ENCODE measurements at regions not wholly inside any gene's neighbourhood (a gene's known extent, or its start where the extent isn't known, plus 50 kb on each side); places are given as distances from the start of the nearest gene placed in this dataset.
"Not testable (repeated sequence)": the region's sequence is repeated elsewhere in the genome, so short reads cannot be mapped to it uniquely, and the experiment has no call there.

- DNase-seq (ENCODE audit: low spot score), result no peak
These were observed 342.3 kb upstream of the EPHA4 start for GRCh38 chr2:221914334-221914880.

DNA sequence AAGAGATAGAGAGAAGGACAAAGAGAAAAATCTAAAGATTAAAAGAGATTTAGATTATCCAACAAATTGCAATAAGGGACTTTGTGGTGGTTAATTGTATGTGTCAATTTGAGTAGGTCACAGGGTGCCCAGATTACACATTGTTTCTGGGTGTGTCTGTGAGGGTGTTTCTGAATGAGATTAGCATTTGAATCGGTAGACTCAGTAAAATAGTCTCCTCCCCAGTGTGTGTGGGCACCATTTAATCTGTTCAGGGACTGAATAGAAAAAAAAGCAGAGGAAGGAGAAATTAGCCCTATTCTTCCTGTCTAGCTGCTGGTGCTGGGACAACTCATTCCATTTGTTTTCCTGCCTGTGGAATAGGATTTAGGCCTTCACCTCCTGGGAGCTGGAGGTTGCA is 339.8 kb upstream of the EPHA4 start:
- DNase-seq (ENCODE audit: low spot score), result no peak

DNA sequence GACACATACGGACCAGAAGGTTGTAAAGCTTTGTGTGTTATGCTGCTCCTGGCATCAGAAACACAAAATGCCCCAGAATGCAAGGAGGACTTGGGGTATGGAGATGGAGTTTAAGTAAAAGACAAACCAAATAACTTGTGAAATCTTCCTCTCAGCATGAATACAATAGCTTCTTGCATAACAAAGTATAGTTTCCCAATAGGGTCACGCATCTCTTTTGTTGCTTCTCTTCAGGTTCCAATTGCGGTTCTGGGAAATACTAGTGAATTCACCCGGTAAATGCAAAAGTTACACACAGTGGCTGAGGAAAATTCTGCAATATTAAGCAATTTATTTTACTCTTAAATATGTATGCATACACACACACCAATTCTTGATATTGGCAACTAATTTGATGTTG is 339.2 kb upstream of the EPHA4 start:
- DNase-seq (ENCODE audit: low spot score), result no peak

- DNase-seq (ENCODE audit: low spot score), result no peak
These were observed 336.4 kb upstream of the EPHA4 start for GRCh38 chr2:221908518-221908917.

DNA sequence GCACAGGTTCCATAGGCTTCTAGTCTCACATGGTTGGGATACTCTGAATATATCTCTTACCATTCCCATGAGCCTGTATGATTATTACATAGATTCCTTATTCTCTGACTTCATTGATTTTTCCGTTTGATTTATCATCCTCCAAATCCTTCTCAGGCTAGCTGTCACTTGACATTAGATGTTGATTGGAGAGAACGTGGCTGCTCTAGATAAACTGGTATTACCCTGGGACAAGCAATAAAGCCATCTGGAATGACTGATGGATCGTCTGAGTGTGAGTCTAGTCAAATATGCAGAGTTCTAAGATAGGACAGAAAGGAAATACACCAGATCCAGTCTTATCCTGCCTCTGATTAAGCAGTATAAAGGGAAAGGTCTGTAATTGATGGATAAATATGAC is 325.6 kb upstream of the EPHA4 start:
- no peak for DNase-seq (ENCODE audit: low spot score)

- no peak for DNase-seq (ENCODE audit: low spot score)
These were observed 324.5 kb upstream of the EPHA4 start for GRCh38 chr2:221896505-221897151.

DNA sequence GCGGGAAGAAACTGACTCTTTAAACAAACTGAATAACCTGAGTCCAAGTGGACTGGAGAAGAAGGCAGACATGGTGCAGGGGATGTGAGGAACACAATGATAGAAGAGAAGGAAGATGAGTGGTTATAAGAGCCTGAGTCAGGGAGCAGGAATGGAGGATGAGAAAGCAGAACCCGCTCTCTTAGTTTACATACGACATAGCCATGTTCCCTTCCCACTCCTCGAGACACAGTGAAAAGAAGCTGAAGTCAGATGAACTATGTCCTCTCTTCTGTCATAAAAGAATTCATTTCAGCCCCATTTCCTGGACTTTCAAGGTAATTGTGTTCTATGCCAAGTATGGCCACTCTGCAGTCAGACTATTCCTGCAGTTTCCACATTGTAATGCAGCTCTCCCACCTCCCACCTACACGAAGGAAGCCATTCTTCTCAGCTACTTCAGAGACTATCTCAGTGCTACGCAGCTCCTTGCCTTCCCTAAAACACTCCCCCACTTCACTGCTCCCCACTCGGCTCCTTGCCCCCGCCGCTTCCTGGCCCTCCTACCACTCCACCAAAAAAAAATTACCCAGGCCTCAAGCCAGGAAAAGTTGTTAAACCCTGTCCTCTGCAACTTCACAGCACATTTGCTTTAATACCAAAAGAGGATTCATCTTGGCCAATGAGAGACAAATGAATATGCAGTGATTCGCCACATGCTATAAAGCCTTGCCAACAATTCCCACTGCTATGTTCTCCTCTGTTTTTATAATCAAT is 323.4 kb upstream of the EPHA4 start:
- DNase-seq (ENCODE audit: low spot score), result no peak

DNA sequence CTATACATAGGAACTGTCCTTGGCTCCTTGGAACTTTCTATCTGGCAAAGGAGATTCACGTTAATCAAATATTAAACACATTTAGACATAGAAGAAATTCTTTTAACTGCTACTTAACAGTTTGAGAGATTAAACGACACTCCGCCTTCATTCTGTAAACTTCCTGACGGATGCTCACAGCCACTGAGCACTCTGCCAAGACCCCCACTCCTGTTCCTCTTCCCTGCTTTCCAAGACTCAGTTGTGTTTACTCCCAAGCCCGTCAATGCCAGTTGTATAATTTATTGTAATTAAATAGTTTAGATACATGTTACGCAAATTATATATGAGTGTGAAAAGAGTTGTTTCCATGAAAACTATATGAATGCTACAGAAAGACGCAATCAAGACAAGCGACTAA is 321.4 kb upstream of the EPHA4 start:
- DNase-seq (ENCODE audit: low spot score), result no peak

DNA sequence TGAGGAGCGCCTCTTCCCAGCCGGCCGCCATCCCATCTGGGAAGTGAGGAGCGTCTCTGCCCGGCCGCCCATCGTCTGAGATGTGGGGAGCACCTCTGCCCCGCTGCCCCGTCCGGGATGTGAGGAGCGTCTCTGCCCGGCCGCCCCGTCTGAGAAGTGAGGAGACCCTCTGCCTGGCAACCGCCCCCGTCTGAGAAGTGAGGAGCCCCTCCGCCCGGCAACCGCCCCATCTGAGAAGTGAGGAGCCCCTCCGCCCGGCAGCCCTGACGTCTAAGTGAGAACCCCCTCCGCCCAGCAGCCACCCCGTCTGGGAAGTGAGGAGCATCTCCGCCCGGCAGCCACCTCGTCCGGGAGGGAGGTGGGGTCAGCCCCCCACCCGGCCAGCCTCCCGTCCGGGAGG is 319.9 kb upstream of the EPHA4 start:
- not testable (repeated sequence) for DNase-seq (ENCODE audit: low spot score)

DNA sequence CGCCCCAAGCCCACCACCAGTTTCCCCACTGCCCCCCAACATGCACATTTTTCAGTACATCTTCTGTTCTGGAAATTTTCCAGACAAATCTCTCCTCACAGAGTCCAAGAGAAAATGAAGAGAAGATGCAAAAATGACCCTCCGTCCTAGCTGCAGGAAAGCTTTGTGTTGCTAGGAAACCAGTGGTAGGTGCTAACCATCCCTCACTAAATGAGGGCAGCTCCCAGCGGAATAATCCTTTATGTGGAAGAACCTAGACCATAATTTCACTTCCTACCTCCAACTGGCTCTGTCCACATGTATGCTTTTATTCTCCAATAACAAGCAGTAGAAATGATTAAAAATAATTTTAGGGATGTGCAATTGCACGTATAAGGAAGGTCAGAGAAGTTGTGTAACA is 311.9 kb upstream of the EPHA4 start:
- DNase-seq (ENCODE audit: low spot score), result no peak

DNA sequence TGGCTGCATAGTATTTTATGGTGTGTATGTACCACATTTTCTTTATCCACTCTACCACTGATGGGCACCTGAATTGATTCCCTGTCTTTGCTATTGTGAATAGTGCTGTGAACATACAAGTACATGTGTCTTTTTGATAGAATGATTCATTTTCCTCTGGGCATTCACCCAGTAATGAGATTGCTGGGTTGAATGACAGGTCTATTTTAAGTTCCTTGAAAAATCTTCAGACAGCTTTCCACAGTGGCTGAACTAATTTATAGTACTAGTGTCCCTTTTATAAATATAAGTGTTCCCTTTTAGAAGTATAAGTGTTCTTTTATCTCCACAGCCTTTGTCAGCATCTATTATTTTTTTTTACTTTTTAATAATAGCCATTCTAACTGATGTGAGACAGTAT is 303.9 kb upstream of the EPHA4 start:
- no peak for DNase-seq (ENCODE audit: low spot score)

- no peak for DNase-seq (ENCODE audit: low spot score)
These were observed 302.3 kb upstream of the EPHA4 start for GRCh38 chr2:221874444-221874843.

DNA sequence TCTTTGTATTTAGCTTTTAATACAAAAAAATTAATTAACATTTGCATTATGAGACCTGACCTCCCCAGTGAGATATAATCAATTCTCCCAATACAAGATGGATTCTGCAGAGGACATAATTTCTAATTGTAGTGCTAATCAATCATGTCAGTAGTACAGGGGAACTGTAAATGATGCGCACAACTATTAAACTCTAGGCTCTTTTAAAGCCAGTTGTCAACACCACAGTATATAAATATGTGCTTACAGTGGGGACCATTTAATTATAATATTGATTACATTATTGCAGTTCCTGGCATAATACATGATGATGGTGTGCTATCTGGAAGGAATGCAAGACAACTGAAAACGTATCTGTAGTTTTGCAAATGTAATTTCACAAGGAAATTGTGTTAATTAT is 285.6 kb upstream of the EPHA4 start:
- no peak for DNase-seq (ENCODE audit: low spot score)

GRCh38 chr2:221853297-221853696 is 281.2 kb upstream of the EPHA4 start:
- DNase-seq (ENCODE audit: low spot score), result no peak

- DNase-seq (ENCODE audit: low spot score), result no peak
These were observed 279.5 kb upstream of the EPHA4 start for GRCh38 chr2:221851531-221852045.

DNA sequence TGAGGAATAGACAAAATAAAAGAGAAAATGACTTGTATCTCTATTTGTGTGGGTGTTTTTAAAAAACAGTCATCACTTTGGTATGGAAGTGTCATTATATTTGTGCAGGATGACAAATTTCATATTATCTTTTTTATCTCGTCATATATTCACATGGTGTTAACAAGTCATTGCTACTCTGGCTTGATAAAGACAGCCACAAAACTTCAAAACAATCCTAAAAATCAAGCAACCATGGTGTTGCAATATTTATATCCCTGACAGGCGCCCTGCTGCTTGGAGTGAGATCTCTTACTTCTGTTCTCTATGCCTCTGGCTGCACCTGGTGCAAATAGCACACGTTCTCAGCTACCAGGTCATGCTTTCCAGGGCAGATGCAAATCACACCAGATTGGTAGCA is 278.0 kb upstream of the EPHA4 start:
- DNase-seq (ENCODE audit: low spot score), result no peak

- DNase-seq (ENCODE audit: low spot score), result no peak
These were observed 276.2 kb upstream of the EPHA4 start for GRCh38 chr2:221848286-221848685.

- DNase-seq (ENCODE audit: low spot score), result no peak
These were observed 272.9 kb upstream of the EPHA4 start for GRCh38 chr2:221845021-221845365.

- DNase-seq (ENCODE audit: low spot score), result no peak
These were observed 272.3 kb upstream of the EPHA4 start for GRCh38 chr2:221844212-221845020.

GRCh38 chr2:221836095-221836494 is 264.0 kb upstream of the EPHA4 start:
- no peak for DNase-seq (ENCODE audit: low spot score)

DNA sequence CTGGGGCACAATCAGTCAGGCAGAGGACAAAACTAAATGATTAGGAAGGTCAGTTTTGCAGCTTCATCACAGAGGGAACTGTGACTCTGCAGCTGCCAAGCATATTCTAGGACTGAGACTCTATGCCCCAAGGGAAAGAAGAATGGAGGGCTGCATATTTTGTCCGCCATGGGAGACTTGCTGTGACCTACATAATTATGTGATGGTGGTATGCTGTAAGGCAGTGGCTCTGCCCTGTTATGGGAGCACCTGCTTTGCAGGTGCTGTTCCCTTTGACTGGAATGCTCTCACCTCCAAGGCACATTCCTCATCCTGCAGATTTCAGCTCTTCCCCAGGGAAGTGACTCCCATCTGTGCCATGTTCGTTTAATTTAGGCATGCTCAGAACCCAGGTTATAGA is 261.9 kb upstream of the EPHA4 start:
- no peak for DNase-seq (ENCODE audit: low spot score)

- DNase-seq (ENCODE audit: low spot score), result no peak
These were observed 258.9 kb upstream of the EPHA4 start for GRCh38 chr2:221831051-221831450.

DNA sequence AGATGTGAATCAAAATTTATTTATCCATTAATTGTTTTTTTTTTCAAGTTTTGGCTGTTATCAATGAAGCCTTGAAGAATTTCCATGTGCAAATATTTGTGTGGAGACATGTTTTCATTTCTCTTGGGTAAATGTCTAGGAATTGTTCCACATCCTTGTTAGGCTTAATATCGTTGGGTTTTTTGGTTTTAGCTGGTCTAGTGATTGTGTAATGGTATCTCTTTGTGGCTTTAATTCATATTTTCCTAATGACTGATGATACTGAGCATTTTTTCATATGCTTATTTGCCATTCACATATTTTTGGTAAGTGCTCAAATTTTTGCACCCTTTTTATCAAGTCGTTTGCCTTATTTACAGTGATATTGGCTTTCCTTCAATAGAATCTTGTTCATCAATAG is 250.3 kb upstream of the EPHA4 start:
- DNase-seq (ENCODE audit: low spot score), result no peak
